DMS153 (cell line): ENCODE measurements at regions not wholly inside any gene's neighbourhood (a gene's known extent, or its start where the extent isn't known, plus 50 kb on each side); places are given as distances from the start of the nearest gene placed in this dataset.
"Not testable (repeated sequence)": the region's sequence is repeated elsewhere in the genome, so short reads cannot be mapped to it uniquely, and the experiment has no call there.

Source experiments
- DNase-seq: peaks from one replicate; lab custom pipeline; 2025; lab: John Stamatoyannopoulos, UW

DNA sequence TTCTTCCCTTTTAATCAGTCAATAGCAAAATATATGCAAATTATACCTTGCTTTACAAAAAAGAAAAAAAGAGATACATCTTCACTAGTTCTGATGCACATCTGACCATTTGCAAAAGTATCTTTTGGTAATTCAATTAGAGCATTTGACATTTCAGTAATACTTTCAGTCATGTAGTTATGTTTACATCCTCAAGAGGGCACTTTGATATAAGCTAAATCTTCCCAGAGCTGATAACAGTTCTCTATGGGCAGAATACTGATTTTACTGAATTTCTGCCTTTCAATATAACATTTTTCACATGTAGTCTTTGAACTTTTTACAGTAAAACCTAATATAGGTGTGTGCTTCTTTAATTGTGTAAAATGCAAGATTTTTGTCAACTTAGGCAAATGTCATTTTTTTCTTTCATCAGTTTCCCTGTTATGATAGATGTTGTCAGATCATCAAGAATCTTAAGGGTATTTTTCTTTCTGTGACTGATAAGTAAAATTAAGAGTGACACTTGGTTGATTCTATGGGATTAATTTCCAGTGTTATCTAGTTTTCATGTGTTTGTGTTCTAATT is 703.5 kb upstream of the SEMA3D start:
- no peak for DNase-seq

DNA sequence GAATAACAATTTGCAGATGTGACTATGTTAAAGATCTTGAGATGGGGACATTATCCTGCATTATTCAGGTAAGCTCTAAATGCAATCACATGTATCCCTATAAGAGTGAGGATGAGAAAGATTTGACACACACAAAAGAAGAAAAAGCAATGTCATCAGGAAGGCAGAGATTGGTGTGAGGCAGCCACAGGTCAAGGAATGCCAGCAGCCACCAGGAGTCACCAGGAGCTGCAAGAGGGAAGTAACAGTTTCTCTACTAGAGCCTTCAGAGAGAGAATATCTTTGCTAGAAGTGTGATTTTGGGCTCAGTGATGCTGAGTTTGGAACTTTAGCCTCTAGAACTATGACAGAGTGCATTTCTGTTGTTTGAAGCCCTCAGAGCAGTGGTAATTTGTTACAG is 700.3 kb upstream of the SEMA3D start:
- DNase-seq: no peak

DNA sequence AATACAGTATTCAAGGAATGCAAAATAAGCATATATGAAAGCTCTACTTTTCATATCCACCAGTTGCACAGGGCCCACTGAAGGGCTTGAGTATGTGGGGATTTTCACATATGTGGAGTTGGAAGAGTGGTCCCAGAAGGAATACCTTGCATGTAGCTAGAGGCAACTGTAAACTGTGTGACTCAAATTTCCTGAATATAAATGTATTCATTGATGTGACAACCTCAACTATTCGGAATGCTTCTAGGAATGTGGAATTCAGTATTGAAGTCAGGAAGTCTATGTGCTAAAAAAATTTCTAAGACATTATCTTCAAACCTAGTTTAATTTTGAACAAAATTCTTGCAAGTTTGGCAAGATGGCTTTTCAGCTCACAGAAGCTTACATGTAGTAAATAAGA is 695.5 kb upstream of the SEMA3D start:
- no peak for DNase-seq

DNA sequence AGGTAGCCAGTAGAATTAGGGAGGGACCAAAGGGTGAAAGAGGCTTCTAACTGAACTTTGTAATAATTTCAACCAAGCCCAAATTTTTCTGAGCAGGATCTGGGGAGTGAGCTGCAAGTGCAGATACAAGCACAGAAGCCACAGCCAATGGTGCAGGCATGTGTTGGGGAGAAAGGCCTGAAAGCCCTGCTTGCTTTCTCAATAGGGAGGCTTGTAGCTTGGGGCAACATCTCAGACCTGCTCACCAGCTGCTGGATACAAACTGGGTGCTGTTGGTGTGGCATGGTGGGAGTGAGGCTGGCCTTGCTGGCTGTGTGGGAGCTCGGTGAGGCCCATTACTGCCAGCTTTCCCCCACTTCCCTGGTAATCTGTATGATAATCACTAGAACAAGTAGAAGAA is 688.5 kb upstream of the SEMA3D start:
- no peak for DNase-seq

GRCh38 chr7:85866540-85866939 is 679.7 kb upstream of the SEMA3D start:
- no peak for DNase-seq

DNA sequence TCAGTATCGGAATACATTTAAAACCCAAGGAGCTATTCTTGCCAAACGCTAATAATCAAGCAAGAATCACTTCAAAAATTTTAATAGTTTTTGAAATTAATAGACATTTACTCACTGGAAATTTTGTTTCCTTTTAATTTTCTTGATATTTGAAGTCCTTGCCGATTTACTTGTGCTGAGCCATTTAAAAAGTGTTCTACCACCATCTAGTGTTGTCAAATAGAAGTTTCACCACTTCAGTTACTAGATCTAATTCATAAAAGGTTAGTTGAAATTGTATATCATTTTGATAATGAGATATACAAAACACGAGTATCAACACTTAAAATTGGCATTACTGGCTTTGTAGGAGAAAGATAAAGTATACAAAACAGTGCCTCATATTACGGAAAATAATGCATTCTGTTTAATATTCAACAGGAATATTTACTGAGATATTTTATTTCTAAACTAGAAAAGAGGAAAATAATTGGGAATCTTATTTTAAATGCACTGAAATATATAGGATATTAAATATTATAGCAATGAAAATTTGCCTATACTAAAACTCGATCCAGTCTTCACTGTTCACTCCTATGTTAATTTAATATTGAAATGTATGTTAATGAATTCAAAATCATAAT is 664.8 kb upstream of the SEMA3D start:
- DNase-seq: peak; percentile 1

- DNase-seq: no peak
These were observed 663.5 kb upstream of the SEMA3D start for GRCh38 chr7:85850381-85850780.

GRCh38 chr7:85840554-85840953 is 653.7 kb upstream of the SEMA3D start:
- DNase-seq: peak; percentile 21

DNA sequence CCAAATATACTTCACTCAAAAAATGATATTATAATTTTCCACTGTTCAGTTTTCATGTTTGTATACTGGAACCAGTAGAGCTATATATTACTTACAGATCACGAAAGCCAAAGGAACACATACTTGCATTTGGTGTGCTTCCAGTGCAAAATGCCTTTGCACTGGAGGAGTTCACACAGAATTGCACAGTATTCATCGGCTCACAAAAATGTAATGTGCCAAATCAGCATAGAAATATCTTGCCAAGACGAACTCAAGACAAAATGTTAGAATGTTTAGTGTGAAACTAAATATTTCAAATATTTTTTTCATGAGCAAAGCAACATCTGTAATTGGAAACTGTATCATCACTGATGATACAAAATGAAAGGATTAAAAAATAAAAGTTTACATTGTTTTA is 646.2 kb upstream of the SEMA3D start:
- DNase-seq: no peak

DNA sequence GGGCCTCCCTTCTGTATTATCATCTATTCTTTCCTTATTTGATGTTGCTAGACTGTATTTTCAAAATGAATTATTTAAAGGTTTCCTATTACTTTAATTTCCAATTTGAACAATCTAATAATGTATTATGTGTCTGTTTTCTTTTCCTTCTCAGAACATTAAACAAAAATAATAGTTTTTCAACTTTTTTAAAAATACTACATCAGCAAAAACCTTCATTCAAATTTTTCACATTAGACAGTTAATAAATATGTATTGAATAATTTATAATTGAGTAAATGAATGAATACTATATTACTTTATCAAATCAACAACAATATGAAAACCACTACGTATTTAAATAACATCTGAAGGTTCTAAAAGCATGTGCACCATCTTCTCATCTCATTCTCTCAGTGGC is 644.1 kb upstream of the SEMA3D start:
- DNase-seq: no peak

- DNase-seq: no peak
These were observed 643.1 kb upstream of the SEMA3D start for GRCh38 chr7:85829817-85830432.

DNA sequence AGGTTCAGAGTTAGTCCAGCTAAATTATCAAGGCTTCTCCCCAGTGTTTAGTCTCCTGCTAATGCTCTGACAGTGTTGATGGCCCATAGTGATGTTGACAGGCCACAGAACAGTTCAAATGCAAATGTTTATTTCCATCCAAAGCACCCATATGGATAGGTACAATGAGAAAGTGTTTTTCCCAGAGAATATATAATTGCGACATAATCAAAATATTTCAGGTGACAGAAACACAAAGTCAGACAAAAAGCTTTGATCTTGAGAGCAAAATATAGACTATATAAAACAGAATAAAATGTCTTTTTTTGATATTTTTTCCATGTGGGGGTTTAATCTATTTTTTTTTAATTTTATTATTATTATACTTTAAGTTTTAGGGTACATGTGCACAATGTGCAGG is 642.3 kb upstream of the SEMA3D start:
- no peak for DNase-seq

DNA sequence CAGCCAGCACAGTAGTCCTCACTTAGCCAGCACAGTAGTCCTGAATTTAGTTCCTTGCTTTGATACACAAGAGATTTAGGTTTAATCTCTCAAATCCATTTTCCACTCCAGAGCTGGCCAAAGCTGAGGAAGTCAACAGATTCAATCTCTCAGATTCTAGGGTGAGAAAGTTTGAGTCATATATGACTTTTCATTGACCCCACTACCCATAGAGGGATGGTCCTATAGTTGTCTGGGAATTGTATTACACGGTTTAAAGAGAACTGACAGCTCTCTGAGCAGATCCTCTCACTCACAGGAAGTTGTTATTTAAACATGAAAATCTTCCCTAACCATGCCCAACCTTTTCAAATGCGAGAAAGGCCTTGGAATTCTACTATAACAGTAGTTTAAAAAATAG is 641.8 kb upstream of the SEMA3D start:
- no peak for DNase-seq

- DNase-seq: no peak
These were observed 636.7 kb upstream of the SEMA3D start for GRCh38 chr7:85823396-85824080.

DNA sequence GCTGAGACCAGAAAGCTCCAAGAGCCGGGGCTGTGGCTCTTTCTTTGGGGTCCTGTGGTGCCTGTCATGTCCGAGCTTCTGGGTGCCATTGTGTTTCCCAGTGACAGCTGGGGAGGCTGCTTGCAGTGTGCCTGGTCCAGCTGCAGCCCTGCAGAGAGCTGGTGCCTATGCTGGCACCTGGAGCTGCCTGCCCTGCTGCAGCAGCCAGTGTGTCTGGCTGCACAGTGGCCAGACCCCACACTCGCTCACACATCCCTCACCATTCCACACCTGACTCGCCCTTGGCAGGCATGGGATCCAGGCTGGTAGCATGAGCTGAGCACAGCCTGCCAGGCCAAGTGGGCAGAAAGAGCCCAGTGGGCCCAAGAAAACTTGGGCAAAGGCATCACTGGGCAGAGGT is 635.1 kb upstream of the SEMA3D start:
- no peak for DNase-seq

- DNase-seq: no peak
These were observed 634.0 kb upstream of the SEMA3D start for GRCh38 chr7:85820702-85821443.

GRCh38 chr7:85815526-85815925 is 628.7 kb upstream of the SEMA3D start:
- DNase-seq: no peak

- DNase-seq: no peak
These were observed 619.5 kb upstream of the SEMA3D start for GRCh38 chr7:85806321-85806720.

DNA sequence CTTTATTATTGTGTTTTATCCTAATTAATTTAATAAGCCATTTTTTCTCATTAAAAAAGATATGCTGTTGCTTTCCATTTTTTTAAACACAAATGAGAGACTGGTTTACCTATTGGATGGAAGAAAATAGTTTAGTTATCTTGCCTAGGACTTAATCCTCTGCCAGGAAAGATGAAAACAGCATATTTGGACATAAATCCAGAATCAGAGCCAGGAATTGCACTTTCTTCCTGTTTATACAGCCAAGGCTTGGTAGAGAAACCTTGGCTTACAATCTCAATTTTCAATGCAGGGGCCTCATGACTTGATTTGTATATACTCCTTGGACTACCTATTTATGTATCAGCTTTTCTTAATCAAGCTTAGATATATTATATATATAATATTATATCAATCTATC is 618.8 kb upstream of the SEMA3D start:
- no peak for DNase-seq

- no peak for DNase-seq
These were observed 618.4 kb upstream of the SEMA3D start for GRCh38 chr7:85805249-85805648.

DNA sequence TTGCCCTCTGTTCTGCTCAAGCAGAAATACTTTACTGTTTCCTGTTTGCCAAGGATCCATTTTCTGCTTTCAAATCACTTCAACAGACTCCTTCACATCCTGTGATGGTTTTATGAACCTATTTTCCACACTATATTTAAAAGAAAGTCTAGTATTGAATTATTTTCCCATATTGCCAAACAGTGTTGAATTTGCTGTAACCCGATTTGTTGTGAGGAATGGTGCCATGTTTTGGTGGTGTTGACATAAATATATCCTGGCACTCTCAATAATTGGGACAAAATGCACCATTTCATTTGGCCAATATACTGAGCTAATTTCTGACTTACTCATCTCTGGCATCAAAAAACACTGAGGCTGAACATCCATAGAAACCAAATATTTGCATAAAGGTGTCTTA is 615.4 kb upstream of the SEMA3D start:
- DNase-seq: no peak

DNA sequence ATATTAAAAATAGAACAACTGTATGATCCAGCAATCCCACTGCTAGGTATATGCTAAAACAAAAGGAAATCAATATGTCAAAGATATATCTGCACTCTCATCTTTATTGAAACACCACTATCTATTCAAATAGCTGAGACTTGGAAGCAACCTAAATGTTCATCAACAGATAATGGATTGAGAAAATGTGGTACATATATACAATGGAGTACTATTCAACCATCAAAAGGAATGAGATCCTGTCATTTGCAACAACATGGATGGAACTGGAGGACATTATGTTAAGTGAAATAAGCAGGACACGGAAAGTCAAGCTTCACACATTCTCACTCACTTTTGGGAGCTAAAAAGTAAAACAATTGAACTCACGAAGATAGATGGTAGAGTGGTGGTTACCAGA is 610.1 kb upstream of the SEMA3D start:
- no peak for DNase-seq

DNA sequence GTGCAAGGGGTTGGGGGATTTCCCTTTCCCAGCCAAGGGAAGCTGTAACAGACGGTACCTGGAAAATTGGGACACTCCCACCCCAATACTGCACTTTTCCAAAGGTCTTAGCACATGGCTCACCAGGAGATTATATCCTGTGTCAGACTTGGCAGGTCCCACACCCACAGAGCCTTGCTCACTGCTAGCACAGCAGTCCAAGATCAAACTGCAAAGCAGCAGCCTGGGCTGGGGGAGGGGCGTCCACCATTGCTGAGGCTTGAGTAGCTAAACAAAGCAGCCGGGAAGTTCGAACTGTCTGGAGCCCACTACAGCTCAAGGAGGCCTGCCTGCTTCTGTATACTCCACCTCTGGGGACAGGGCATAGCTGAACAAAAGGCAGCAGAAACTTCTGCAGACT is 604.2 kb upstream of the SEMA3D start:
- DNase-seq: not testable (repeated sequence)
